ENCODE measurements at regions not wholly inside any gene's neighbourhood (a gene's known extent, or its start where the extent isn't known, plus 50 kb on each side); places are given as distances from the start of the nearest gene placed in this dataset.

DNA sequence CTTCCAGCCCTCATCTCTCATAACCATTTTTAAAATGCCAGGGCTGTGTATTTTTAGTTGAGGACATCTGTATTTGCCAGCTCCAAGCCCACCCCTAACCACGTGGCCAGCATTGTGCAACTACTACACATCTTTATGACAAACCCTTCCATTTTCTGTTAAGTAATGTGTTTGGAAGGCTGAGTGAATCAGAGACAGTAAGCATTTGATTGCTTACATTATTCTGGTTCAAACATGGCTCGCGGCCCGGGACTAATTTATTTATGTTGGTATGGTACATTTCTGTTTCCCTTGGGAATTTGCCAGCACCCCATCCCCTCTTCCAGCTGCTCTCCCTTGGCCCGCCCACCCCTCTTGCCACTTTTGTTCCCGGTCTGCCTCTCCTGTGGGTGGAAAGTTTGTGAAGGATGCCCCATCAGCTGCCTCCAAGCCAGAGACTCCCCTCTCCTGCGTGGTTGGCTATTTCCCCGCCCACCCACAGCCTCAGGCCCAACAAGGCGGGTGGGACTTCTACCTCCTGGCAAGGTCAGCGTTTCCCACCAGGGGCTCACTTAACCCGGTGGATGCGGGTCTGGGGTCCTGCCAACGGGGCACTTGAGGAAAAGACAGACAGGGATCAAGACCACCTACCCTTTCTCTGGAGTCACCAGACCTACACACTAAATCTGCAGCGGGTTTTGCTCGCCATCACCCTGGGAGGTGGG lies 162.2 kb downstream of the HSD17B3 start:
- no peak for TF ChIP-seq CEBPB (IDR thresholded peaks at IDR 0.05)
- TF ChIP-seq TCF12 (IDR thresholded peaks at IDR 0.05; ENCODE audit: low read depth) = no peak
- no peak for TF ChIP-seq ZBTB7A (IDR thresholded peaks at IDR 0.05; ENCODE audit: low read depth)
- TF ChIP-seq, protein P1, sequence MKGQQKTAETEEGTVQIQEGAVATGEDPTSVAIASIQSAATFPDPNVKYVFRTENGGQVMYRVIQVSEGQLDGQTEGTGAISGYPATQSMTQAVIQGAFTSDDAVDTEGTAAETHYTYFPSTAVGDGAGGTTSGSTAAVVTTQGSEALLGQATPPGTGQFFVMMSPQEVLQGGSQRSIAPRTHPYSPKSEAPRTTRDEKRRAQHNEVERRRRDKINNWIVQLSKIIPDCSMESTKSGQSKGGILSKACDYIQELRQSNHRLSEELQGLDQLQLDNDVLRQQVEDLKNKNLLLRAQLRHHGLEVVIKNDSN (IDR thresholded peaks at IDR 0.05) = no peak
- TF ChIP-seq, protein P2, sequence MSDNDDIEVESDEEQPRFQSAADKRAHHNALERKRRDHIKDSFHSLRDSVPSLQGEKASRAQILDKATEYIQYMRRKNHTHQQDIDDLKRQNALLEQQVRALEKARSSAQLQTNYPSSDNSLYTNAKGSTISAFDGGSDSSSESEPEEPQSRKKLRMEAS (IDR thresholded peaks at IDR 0.05) = no peak
- TF ChIP-seq NFIC (IDR thresholded peaks at IDR 0.05) = no peak
- TF ChIP-seq EP300 (IDR thresholded peaks at IDR 0.05; ENCODE audit: borderline replicate concordance) = no peak
- TF ChIP-seq CREB1 (IDR thresholded peaks at IDR 0.05; ENCODE audit: low read depth) = no peak
- no peak for TF ChIP-seq FOXM1 (IDR thresholded peaks at IDR 0.05; ENCODE audit: borderline replicate concordance, low read depth)
- no peak for TF ChIP-seq RAD21 (IDR thresholded peaks at IDR 0.05; ENCODE audit: low read depth)
- no peak for TF ChIP-seq TAF1 (IDR thresholded peaks at IDR 0.05; ENCODE audit: low read depth)
- no peak for TF ChIP-seq EGR1 (IDR thresholded peaks at IDR 0.05)
- TF ChIP-seq YY1 (IDR thresholded peaks at IDR 0.05; ENCODE audit: low read depth) = no peak
- no peak for TF ChIP-seq TEAD4 (IDR thresholded peaks at IDR 0.05)
- TF ChIP-seq, protein P3, sequence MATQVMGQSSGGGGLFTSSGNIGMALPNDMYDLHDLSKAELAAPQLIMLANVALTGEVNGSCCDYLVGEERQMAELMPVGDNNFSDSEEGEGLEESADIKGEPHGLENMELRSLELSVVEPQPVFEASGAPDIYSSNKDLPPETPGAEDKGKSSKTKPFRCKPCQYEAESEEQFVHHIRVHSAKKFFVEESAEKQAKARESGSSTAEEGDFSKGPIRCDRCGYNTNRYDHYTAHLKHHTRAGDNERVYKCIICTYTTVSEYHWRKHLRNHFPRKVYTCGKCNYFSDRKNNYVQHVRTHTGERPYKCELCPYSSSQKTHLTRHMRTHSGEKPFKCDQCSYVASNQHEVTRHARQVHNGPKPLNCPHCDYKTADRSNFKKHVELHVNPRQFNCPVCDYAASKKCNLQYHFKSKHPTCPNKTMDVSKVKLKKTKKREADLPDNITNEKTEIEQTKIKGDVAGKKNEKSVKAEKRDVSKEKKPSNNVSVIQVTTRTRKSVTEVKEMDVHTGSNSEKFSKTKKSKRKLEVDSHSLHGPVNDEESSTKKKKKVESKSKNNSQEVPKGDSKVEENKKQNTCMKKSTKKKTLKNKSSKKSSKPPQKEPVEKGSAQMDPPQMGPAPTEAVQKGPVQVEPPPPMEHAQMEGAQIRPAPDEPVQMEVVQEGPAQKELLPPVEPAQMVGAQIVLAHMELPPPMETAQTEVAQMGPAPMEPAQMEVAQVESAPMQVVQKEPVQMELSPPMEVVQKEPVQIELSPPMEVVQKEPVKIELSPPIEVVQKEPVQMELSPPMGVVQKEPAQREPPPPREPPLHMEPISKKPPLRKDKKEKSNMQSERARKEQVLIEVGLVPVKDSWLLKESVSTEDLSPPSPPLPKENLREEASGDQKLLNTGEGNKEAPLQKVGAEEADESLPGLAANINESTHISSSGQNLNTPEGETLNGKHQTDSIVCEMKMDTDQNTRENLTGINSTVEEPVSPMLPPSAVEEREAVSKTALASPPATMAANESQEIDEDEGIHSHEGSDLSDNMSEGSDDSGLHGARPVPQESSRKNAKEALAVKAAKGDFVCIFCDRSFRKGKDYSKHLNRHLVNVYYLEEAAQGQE (IDR thresholded peaks at IDR 0.05; ENCODE audit: low read depth) = no peak

DNA sequence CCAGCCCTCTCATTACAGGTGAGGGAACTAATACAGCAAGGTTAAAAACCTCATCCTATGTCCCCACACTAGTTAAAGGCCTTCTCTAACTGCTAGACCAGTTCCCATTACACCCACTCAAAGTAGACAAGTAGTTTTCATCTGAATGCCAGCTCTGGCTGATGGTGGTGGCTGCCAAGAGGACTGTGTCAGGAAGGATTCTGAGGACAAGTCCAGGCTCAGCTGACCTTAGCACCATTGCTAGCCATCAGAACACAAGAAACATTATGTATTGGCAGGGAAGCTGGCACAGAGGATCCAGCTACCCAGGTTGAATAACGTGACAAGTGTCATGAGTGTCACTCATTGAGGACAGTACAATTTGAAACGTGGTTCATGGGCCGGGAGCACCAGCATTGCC lies 163.4 kb downstream of the HSD17B3 start:
- no peak for TF ChIP-seq YY1 (IDR thresholded peaks at IDR 0.05; ENCODE audit: low read depth)
- no peak for TF ChIP-seq FOXM1 (IDR thresholded peaks at IDR 0.05; ENCODE audit: borderline replicate concordance, low read depth)
- no peak for TF ChIP-seq TCF12 (IDR thresholded peaks at IDR 0.05; ENCODE audit: low read depth)
- TF ChIP-seq CEBPB (IDR thresholded peaks at IDR 0.05) = no peak
- no peak for TF ChIP-seq EGR1 (IDR thresholded peaks at IDR 0.05)
- TF ChIP-seq CREB1 (IDR thresholded peaks at IDR 0.05; ENCODE audit: low read depth) = no peak
- TF ChIP-seq RAD21 (IDR thresholded peaks at IDR 0.05; ENCODE audit: low read depth) = no peak
- TF ChIP-seq, protein P3 (IDR thresholded peaks at IDR 0.05; ENCODE audit: low read depth) = no peak
- no peak for TF ChIP-seq NFIC (IDR thresholded peaks at IDR 0.05)

DNA sequence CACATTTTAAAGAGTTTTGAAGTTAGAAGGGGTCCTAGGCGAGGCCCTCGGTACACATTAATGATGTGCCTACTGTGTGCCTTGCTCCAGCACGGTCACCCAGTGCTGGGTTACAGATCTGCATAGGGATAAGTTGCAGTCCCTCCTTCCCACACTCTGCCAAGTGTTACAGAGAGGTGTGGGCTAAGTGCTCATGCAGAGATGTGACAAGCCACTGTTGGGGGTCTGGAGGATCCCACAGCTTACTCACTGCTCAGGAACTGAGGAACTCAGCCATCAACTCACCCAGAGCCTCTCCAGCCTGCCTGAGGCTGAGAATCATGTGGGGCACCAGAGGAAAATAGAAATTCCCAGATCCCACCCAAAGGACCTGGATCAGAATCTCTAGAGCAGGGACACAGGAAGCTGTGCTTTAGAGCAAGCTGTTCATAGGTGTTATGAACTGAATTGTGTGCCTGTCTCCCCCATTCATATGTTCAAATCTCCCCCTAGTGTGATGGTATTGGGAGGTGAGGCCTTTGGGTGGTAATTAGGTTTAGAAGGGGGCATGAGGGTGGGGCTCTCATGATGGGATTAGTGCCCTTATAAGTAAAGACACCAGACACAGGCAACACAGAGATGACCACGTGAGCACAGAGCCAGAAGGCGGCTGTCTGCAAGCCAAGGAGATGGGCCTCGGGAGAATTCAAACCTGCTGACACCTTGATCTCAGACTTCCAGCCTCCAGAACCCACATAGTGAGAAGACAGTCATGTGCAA lies 164.1 kb downstream of the HSD17B3 start:
- TF ChIP-seq, protein P3 (IDR thresholded peaks at IDR 0.05; ENCODE audit: low read depth) = no peak
- TF ChIP-seq ZBTB7A (IDR thresholded peaks at IDR 0.05; ENCODE audit: low read depth) (no peak), EP300 (IDR thresholded peaks at IDR 0.05; ENCODE audit: borderline replicate concordance) (no peak), FOXM1 (IDR thresholded peaks at IDR 0.05; ENCODE audit: borderline replicate concordance, low read depth) (no peak), EGR1 (IDR thresholded peaks at IDR 0.05) (no peak), TCF12 (IDR thresholded peaks at IDR 0.05; ENCODE audit: low read depth) (no peak), TEAD4 (IDR thresholded peaks at IDR 0.05) (no peak), CREB1 (IDR thresholded peaks at IDR 0.05; ENCODE audit: low read depth) (no peak), NFIC (IDR thresholded peaks at IDR 0.05) (no peak), CEBPB (IDR thresholded peaks at IDR 0.05) (no peak), RAD21 (IDR thresholded peaks at IDR 0.05; ENCODE audit: low read depth) (no peak), TAF1 (IDR thresholded peaks at IDR 0.05; ENCODE audit: low read depth) (no peak), YY1 (IDR thresholded peaks at IDR 0.05; ENCODE audit: low read depth) (no peak)
- TF ChIP-seq, protein P1 (IDR thresholded peaks at IDR 0.05) = no peak
- TF ChIP-seq, protein P2 (IDR thresholded peaks at IDR 0.05) = no peak

Measured in Ishikawa (cell line).